ENCODE measurements at regions not wholly inside any gene's neighbourhood (a gene's known extent, or its start where the extent isn't known, plus 50 kb on each side); places are given as distances from the start of the nearest gene placed in this dataset.

DNA sequence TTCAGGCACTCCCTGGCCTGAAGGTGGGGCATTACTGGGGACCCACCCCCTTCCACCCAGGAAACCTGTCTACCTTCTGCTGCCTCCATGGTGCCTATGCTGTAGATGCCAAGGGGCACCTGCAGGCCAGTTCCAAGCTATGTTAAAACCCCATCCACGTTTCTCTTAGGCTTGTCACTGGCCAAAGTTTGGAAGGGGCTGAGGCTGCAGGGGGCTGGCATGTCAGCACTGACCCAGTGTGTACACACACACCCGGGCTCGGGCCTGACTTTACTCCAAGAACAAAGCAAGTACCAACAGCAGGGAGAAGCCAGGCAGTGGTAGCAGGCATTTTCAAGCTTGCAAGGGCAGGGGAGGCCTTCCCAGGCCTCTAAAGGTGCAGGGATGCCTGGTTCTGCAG, 53.8 kb upstream of the PCDH15 start:
- H3K27ac ChIP-seq (replicated peaks in 1 of 4) = no peak overlapping the region
- H3K9me3 ChIP-seq = no peaks in the 10 kb centered on the region
- TF ChIP-seq EP300 (IDR thresholded peaks at IDR 0.05) (no peak), POLR2A (IDR thresholded peaks at IDR 0.05; ENCODE audit: low read depth) (no peak), POLR2AphosphoS5 (IDR thresholded peaks at IDR 0.05) (no peak)
- TF ChIP-seq, protein P1, sequence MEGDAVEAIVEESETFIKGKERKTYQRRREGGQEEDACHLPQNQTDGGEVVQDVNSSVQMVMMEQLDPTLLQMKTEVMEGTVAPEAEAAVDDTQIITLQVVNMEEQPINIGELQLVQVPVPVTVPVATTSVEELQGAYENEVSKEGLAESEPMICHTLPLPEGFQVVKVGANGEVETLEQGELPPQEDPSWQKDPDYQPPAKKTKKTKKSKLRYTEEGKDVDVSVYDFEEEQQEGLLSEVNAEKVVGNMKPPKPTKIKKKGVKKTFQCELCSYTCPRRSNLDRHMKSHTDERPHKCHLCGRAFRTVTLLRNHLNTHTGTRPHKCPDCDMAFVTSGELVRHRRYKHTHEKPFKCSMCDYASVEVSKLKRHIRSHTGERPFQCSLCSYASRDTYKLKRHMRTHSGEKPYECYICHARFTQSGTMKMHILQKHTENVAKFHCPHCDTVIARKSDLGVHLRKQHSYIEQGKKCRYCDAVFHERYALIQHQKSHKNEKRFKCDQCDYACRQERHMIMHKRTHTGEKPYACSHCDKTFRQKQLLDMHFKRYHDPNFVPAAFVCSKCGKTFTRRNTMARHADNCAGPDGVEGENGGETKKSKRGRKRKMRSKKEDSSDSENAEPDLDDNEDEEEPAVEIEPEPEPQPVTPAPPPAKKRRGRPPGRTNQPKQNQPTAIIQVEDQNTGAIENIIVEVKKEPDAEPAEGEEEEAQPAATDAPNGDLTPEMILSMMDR (IDR thresholded peaks at IDR 0.05) = no peak
- intact Hi-C loops (cut with DNase I) = no loop called here
- no peaks in the 10 kb centered on the region for H3K4me1 ChIP-seq
- H3K27me3 ChIP-seq = no peaks in the 10 kb centered on the region
- WGBS = 78% methylated on average over 3 of the region's 3 CpGs
- DNase-seq (ENCODE audit: extremely low spot score) = no peak
- no peaks in the 10 kb centered on the region for H3K36me3 ChIP-seq
- no peak overlapping the region for H3K4me3 ChIP-seq

DNA sequence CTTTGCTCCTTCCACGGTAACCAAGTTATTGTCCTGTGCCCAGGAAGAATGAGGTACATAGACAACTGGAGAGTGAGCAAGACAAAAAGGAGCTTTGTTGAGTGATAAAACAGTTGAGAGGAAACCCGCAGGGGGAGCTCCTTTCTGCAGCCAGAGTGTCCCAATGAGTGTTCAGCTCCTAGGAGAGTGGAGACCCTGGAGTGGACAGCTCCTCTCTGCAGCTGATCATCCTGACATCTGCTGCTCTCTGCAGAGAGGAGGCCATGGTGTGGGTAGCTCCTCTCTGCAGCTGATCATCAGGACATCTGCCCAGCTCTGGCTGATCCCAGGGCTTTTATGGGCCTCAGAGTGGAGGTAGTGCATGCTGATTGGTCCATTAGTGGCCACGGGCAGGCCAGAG, 53.4 kb upstream of the PCDH15 start:
- Histone ChIP-seq H3K36me3 (no peaks in the 10 kb centered on the region), H3K4me3 (no peak overlapping the region), H3K27me3 (no peaks in the 10 kb centered on the region), H3K27ac (replicated peaks in 1 of 4) (no peak overlapping the region), H3K4me1 (no peaks in the 10 kb centered on the region), H3K9me3 (no peaks in the 10 kb centered on the region)
- DNase-seq (ENCODE audit: extremely low spot score) = no peak
- WGBS = 98% methylated on average over 3 of the region's 3 CpGs
- intact Hi-C loops (cut with DNase I) = no loop called here
- no peak for TF ChIP-seq EP300 (IDR thresholded peaks at IDR 0.05)
- TF ChIP-seq, protein P1 (IDR thresholded peaks at IDR 0.05) = no peak
- TF ChIP-seq POLR2AphosphoS5 (IDR thresholded peaks at IDR 0.05) = no peak
- no peak for TF ChIP-seq POLR2A (IDR thresholded peaks at IDR 0.05; ENCODE audit: low read depth)

- no peak for DNase-seq (ENCODE audit: extremely low spot score)
- intact Hi-C loops (cut with DNase I) = no loop called here
- H3K4me3 ChIP-seq = no peak overlapping the region
- TF ChIP-seq POLR2AphosphoS5 (IDR thresholded peaks at IDR 0.05) = no peak
- no peak for TF ChIP-seq EP300 (IDR thresholded peaks at IDR 0.05)
- TF ChIP-seq, protein P1 (IDR thresholded peaks at IDR 0.05) = no peak
- TF ChIP-seq POLR2A (IDR thresholded peaks at IDR 0.05; ENCODE audit: low read depth) = no peak
- H3K9me3 ChIP-seq = no peaks in the 10 kb centered on the region
- 79% methylated on average over 4 of the region's 6 CpGs for WGBS
- H3K27me3 ChIP-seq = no peaks in the 10 kb centered on the region
- no peaks in the 10 kb centered on the region for H3K36me3 ChIP-seq
- no peak overlapping the region for H3K27ac ChIP-seq (replicated peaks in 1 of 4)
- no peaks in the 10 kb centered on the region for H3K4me1 ChIP-seq
Observed at GRCh38 chr10:54853883-54854282, 52.9 kb upstream of the PCDH15 start.
